Testis (tissue), 2 donors: ENCODE measurements at regions not wholly inside any gene's neighbourhood (a gene's known extent, or its start where the extent isn't known, plus 50 kb on each side); places are given as distances from the start of the nearest gene placed in this dataset.

Source experiments
- DNase-seq: peaks from one replicate; pipeline ENCODE4 v3.0.0-alpha.2; 2019
- H3K27ac ChIP-seq, 2 donors: fragments of 200-600 bp; sonication (generic); one replicate each; pipeline ENCODE4 v1.5.1; 2019
- H3K27me3 ChIP-seq: fragments of 200-600 bp; sonication (generic); one replicate; pipeline ENCODE4 v1.5.1; 2019
- H3K36me3 ChIP-seq: fragments of 200-600 bp; sonication (generic); one replicate; pipeline ENCODE4 v1.5.1; 2017; ENCODE audit warnings: low read depth; ENCODE audit errors: missing control alignments
- H3K4me1 ChIP-seq: fragments of 200-600 bp; sonication (generic); one replicate; pipeline ENCODE4 v1.5.1; 2019
- H3K4me3 ChIP-seq, 2 donors: fragments of 200-600 bp; sonication (generic); one replicate each; pipeline ENCODE4 v1.5.1; 2017 to 2019
- H3K9me3 ChIP-seq: fragments of 200-600 bp; sonication (generic); one replicate; pipeline ENCODE4 v1.5.1; 2017
- CTCF ChIP-seq, 3 experiments: fragments of 450-650 bp in 2 of 3; fragments of 200-600 bp in 1 of 3; sonication (generic) in 1 of 3; IDR thresholded peaks; one replicate each; pipeline ENCODE4 v1.5.1; 2016 to 2019; ENCODE audit warnings: antibody characterized with exemption in 3 of 3, mild to moderate bottlenecking in 2 of 3, moderate library complexity in 1 of 3
- POLR2A ChIP-seq: fragments of 450-650 bp; IDR thresholded peaks from one replicate; pipeline ENCODE4 v1.6.1; 2017; ENCODE audit warnings: antibody characterized with exemption, mild to moderate bottlenecking, moderate library complexity
- WGBS, 2 donors: methylation state at CpG; one replicate each; pipeline ENCODE4 v1.1.5; 2018; 5-methylcytosine and 5-hydroxymethylcytosine counted together
- intact Hi-C: fragments of 100-400 bp; cut with DNase I; formaldehyde crosslinking; loops from one replicate; pipeline ENCODE4 v1.15.1; 2023; ENCODE audit warnings: low total_unique reads

DNA sequence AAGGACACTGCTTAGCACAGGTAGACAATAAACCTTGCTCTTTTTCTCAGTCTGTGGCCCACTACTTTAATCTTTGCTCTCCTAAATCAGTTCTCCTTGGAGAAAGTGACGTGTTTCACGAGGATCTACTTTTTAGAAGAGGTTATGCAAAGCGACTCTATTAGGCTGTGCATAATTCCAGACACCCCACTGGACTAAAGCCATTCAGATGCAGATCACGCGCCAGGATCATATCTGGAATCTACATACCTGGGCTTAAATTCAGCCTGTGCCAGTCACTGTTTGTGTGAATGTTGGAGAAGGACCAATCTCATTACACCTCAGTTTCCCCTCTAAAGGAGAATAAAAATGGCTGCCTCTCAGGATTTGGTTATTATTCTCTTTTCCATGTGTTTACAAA is 413.0 kb upstream of the MYT1L start:
- DNase-seq, result no peak
- Histone ChIP-seq H3K4me1 (peaks cover 5% of the 10 kb centered on the region), H3K4me3 (no peak overlapping the region), H3K36me3 (no peaks in the 10 kb centered on the region), H3K27me3 (no peaks in the 10 kb centered on the region), H3K27ac (no peak overlapping the region), H3K9me3 (no peaks in the 10 kb centered on the region)
- intact Hi-C loops, result no loop called here
- WGBS, 2 donors, result 75 to 85% methylated on average over 5 of the region's 5 CpGs
- TF ChIP-seq CTCF (IDR thresholded peaks at IDR 0.05), result no peak
- no peak for TF ChIP-seq POLR2A

- H3K9me3 ChIP-seq, result no peaks in the 10 kb centered on the region
- no peak overlapping the region for H3K27ac ChIP-seq
- DNase-seq, result peak; percentile 83
- H3K4me3 ChIP-seq, result no peak overlapping the region
- intact Hi-C loops, result no loop called here
- 48 to 55% methylated on average over 6 of the region's 6 CpGs for WGBS, 2 donors
- no peak for TF ChIP-seq CTCF (IDR thresholded peaks at IDR 0.05)
- no peak for TF ChIP-seq POLR2A
- peaks cover 5% of the 10 kb centered on the region for H3K4me1 ChIP-seq
- H3K27me3 ChIP-seq, result no peaks in the 10 kb centered on the region
- no peaks in the 10 kb centered on the region for H3K36me3 ChIP-seq
These were observed 412.1 kb upstream of the MYT1L start for GRCh38 chr2:2743164-2743571.

GRCh38 chr2:2742726-2743125 is 411.7 kb upstream of the MYT1L start:
- TF ChIP-seq CTCF (IDR thresholded peaks at IDR 0.05) (no peak), POLR2A (no peak)
- Histone ChIP-seq H3K36me3 (no peaks in the 10 kb centered on the region), H3K9me3 (no peaks in the 10 kb centered on the region), H3K4me3 (no peak overlapping the region), H3K4me1 (peaks cover 5% of the 10 kb centered on the region), H3K27me3 (no peaks in the 10 kb centered on the region), H3K27ac (no peak overlapping the region)
- intact Hi-C loops, result no loop called here
- DNase-seq, result no peak
- 67 to 68% methylated on average over 2 of the region's 2 CpGs for WGBS, 2 donors

- Histone ChIP-seq H3K9me3 (no peaks in the 10 kb centered on the region), H3K36me3 (no peaks in the 10 kb centered on the region), H3K4me3 (no peak overlapping the region), H3K27me3 (no peaks in the 10 kb centered on the region), H3K27ac (no peak overlapping the region), H3K4me1 (peaks cover 5% of the 10 kb centered on the region)
- intact Hi-C loops, result no loop called here
- DNase-seq, result no peak
- 91 to 93% methylated on average over 1 of the region's 1 CpG for WGBS, 2 donors
- no peak for TF ChIP-seq POLR2A
- TF ChIP-seq CTCF (IDR thresholded peaks at IDR 0.05), result no peak
These were observed 409.2 kb upstream of the MYT1L start for GRCh38 chr2:2740238-2740775.

GRCh38 chr2:2739231-2739795 is 408.2 kb upstream of the MYT1L start:
- no peaks in the 10 kb centered on the region for H3K9me3 ChIP-seq
- no peak overlapping the region for H3K4me3 ChIP-seq
- no peak for DNase-seq
- 98 to 100% methylated on average over 5 to 9 of the region's 9 CpGs for WGBS, 2 donors
- intact Hi-C loops, result no loop called here
- TF ChIP-seq CTCF (IDR thresholded peaks at IDR 0.05) (no peak), POLR2A (no peak)
- H3K4me1 ChIP-seq, result peaks cover 5% of the 10 kb centered on the region
- no peaks in the 10 kb centered on the region for H3K36me3 ChIP-seq
- H3K27ac ChIP-seq, result no peak overlapping the region
- no peaks in the 10 kb centered on the region for H3K27me3 ChIP-seq
